ENCODE measurements at regions not wholly inside any gene's neighbourhood (a gene's known extent, or its start where the extent isn't known, plus 50 kb on each side); places are given as distances from the start of the nearest gene placed in this dataset.

- TF ChIP-seq CTCF (IDR thresholded peaks at IDR 0.05) (no peak), POLR2A (IDR thresholded peaks at IDR 0.05) (no peak)
These were observed 215.4 kb upstream of the PGRMC2 start for GRCh38 chr4:128502818-128503527.

Measured in heart left ventricle (tissue), 13 donors.